ENCODE measurements at regions not wholly inside any gene's neighbourhood (a gene's known extent, or its start where the extent isn't known, plus 50 kb on each side); places are given as distances from the start of the nearest gene placed in this dataset.

DNA sequence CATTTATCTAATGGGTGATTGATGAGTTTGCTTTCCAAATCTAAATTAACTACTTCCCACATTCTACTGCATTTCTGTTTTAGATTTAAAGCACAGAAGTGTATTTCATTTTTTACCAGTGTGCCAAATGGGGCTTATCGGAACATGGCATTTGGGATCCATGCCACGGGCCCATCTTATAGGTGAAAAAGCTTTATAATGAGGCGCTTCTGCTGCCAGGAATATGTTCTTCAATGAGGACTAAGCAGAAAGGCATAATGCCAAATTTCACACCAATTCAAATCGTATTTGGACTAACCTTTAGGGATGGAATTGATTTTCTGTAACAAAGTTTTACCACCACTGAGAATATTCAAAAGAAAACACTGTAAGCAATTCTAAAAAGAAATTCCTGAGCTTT lies 803.5 kb upstream of the FLRT2 start:
- no peak overlapping the region for H3K4me3 Mint-ChIP-seq
- TF ChIP-seq, protein P1, sequence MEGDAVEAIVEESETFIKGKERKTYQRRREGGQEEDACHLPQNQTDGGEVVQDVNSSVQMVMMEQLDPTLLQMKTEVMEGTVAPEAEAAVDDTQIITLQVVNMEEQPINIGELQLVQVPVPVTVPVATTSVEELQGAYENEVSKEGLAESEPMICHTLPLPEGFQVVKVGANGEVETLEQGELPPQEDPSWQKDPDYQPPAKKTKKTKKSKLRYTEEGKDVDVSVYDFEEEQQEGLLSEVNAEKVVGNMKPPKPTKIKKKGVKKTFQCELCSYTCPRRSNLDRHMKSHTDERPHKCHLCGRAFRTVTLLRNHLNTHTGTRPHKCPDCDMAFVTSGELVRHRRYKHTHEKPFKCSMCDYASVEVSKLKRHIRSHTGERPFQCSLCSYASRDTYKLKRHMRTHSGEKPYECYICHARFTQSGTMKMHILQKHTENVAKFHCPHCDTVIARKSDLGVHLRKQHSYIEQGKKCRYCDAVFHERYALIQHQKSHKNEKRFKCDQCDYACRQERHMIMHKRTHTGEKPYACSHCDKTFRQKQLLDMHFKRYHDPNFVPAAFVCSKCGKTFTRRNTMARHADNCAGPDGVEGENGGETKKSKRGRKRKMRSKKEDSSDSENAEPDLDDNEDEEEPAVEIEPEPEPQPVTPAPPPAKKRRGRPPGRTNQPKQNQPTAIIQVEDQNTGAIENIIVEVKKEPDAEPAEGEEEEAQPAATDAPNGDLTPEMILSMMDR (conservative IDR thresholded peaks at IDR 0.05), result no peak
- no peaks in the 10 kb centered on the region for H3K27me3 Mint-ChIP-seq (ENCODE audit: low read depth)
- no peaks in the 10 kb centered on the region for H3K9me3 Mint-ChIP-seq
- H3K36me3 Mint-ChIP-seq (ENCODE audit: low read depth), result no peaks in the 10 kb centered on the region
- H3K27ac Mint-ChIP-seq (ENCODE audit: unreplicated experiment), result no peak overlapping the region
- no peak for DNase-seq (ENCODE audit: low read depth, low spot score)
- H3K4me1 Mint-ChIP-seq, result no peaks in the 10 kb centered on the region

DNA sequence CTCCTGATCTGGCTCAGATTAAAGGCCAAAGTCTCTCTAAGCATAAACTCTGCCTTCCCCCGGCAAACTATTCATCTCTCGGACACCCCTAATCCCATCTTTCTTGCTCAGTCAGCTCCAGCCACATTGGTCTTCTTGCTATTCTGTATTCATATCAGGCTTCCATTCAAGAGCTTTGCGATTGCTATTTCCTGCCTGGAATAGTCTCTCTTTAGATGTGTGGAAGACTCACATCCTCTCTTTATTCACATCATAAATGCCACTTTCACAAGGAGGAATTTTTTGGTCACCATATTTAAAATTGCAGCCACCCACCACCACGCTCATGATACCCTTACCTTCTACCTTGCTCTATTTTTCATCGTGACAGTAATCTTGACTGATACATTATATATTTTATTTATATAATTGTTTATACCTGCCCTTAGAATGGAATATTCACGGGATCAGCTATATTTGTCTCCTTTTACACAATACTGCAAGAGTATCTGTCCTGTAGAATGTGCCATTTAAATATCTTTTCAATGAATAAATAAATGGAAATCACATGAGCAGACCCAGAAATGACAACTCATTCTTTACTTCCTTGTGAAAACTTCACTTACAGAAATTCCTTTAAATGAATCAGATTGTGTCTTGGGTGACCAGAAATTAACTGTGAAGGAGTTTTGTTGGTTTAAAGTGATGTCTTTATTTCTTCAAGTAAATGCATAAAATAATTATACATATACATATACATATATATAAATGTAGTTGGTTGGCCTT lies 780.6 kb upstream of the FLRT2 start:
- Mint-ChIP-seq H3K4me3 (no peak overlapping the region), H3K36me3 (ENCODE audit: low read depth) (no peaks in the 10 kb centered on the region), H3K4me1 (peaks cover 8% of the 10 kb centered on the region), H3K27me3 (ENCODE audit: low read depth) (no peaks in the 10 kb centered on the region), H3K27ac (ENCODE audit: unreplicated experiment) (no peak overlapping the region), H3K9me3 (peaks cover 4% of the 10 kb centered on the region)
- TF ChIP-seq, protein P1 (conservative IDR thresholded peaks at IDR 0.05), result no peak
- no peak for DNase-seq (ENCODE audit: low read depth, low spot score)

GRCh38 chr14:84750284-84750683 lies 779.7 kb upstream of the FLRT2 start:
- H3K27me3 Mint-ChIP-seq (ENCODE audit: low read depth), result no peaks in the 10 kb centered on the region
- H3K27ac Mint-ChIP-seq (ENCODE audit: unreplicated experiment), result no peak overlapping the region
- no peak for DNase-seq (ENCODE audit: low read depth, low spot score)
- H3K36me3 Mint-ChIP-seq (ENCODE audit: low read depth), result no peaks in the 10 kb centered on the region
- TF ChIP-seq, protein P1 (conservative IDR thresholded peaks at IDR 0.05), result no peak
- peaks cover 2% of the 10 kb centered on the region for H3K9me3 Mint-ChIP-seq
- H3K4me3 Mint-ChIP-seq, result no peak overlapping the region
- H3K4me1 Mint-ChIP-seq, result peaks cover 8% of the 10 kb centered on the region

DNA sequence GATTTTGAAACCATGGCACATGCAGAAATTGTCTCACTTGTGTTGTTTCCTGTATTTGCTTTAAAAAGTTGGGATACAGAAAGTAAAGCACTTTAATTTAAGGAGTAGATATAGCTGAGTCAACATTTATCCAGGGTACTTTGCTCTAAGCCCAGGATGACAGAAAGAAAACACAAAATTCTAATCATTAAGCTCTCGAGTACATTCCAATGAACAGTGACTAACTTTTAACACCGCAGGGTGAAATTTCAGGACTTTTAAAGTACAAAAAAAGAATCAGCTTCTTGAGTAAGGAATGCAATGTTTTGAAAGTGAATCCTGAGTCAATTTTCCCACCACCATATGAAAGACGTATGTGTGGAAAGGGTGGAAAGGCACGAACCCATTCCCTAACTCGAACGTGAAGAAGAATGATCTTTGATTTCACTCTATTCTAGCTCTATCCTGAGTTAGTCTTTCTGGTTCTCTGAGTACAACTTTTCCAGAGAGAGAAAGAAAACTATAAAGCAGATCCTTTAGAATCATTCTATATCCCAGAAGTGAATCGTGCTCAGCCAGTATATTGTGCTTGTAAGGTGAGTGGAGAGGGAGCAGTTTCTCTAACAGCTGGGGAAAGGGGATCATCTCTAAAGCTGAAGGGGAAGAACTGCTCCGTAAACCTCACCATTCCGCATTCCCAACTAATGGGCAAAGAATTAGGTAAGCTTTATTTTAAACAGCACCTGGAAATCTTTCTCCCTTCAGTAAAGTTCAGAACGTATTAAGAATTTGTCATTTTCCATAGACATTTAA lies 779.0 kb upstream of the FLRT2 start:
- Mint-ChIP-seq H3K4me1 (peaks cover 8% of the 10 kb centered on the region), H3K27me3 (ENCODE audit: low read depth) (no peaks in the 10 kb centered on the region), H3K36me3 (ENCODE audit: low read depth) (no peaks in the 10 kb centered on the region), H3K9me3 (peaks cover 2% of the 10 kb centered on the region), H3K4me3 (no peak overlapping the region), H3K27ac (ENCODE audit: unreplicated experiment) (no peak overlapping the region)
- TF ChIP-seq, protein P1 (conservative IDR thresholded peaks at IDR 0.05), result no peak
- DNase-seq (ENCODE audit: low read depth, low spot score), result no peak

DNA sequence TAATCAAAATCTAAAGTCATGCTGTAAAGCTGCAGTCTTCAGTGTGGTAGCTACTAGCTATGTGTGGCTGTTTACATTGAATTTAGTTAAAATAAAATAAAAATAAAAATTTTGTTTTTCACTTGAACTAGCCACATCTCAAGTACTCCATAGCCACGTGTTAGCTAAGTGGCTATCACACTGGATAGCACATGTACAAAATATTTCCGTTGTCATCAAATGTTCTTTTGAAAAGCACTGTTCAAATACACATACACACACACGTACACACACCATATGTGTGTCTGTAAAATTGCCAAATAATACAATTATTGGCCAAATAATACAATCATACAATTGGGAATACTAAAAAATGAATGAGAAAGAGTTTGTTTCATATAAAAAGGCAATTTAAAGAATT lies 778.2 kb upstream of the FLRT2 start:
- TF ChIP-seq, protein P1 (conservative IDR thresholded peaks at IDR 0.05), result no peak
- DNase-seq (ENCODE audit: low read depth, low spot score), result no peak
- Mint-ChIP-seq H3K9me3 (peaks cover 2% of the 10 kb centered on the region), H3K27ac (ENCODE audit: unreplicated experiment) (no peak overlapping the region), H3K4me3 (no peak overlapping the region), H3K27me3 (ENCODE audit: low read depth) (no peaks in the 10 kb centered on the region), H3K36me3 (ENCODE audit: low read depth) (no peaks in the 10 kb centered on the region), H3K4me1 (peaks cover 8% of the 10 kb centered on the region)
